Mucosa of descending colon (tissue), 3 donors: ENCODE measurements at regions not wholly inside any gene's neighbourhood (a gene's known extent, or its start where the extent isn't known, plus 50 kb on each side); places are given as distances from the start of the nearest gene placed in this dataset.

Source experiments
- ATAC-seq: fragments of 200-7000 bp; cut with Tn5 transposase; one replicate; pipeline ENCODE4 v1.9.1; 2020; ENCODE audit warnings: mild to moderate bottlenecking, moderate library complexity
- DNase-seq, 3 donors: peaks; one replicate each; pipeline ENCODE4 v3.0.0-alpha.2; 2020
- H3K36me3 ChIP-seq: fragments of 200-600 bp; one replicate; pipeline ENCODE4 v1.8.0; 2021; ENCODE audit warnings: low read depth, mild to moderate bottlenecking
- H3K4me1 ChIP-seq: fragments of 200-600 bp; one replicate; pipeline ENCODE4 v1.8.0; 2021; ENCODE audit warnings: low read depth, mild to moderate bottlenecking
- H3K4me3 ChIP-seq: fragments of 200-600 bp; one replicate; pipeline ENCODE4 v1.8.0; 2021; ENCODE audit warnings: mild to moderate bottlenecking
- H3K9me3 ChIP-seq: fragments of 200-600 bp; one replicate; pipeline ENCODE4 v1.8.0; 2021; ENCODE audit warnings: mild to moderate bottlenecking
- CTCF ChIP-seq: fragments of 200-600 bp; IDR thresholded peaks from one replicate; pipeline ENCODE4 v1.8.0; 2022; ENCODE audit warnings: antibody characterized with exemption, mild to moderate bottlenecking
- intact Hi-C, 2 donors: fragments of 100-400 bp; cut with DNase I in 1 of 2; cut with micrococcal nuclease in 1 of 2; formaldehyde crosslinking; loops; one replicate each; pipeline versions ENCODE4 v1.11.0 to v1.11.1; 2022; cut with DNase I, micrococcal nuclease
- donor health status: DM: no; HTN: no; CAD: no; lungs with moderate emphysema.
- donor health status: DM: no; HTN: no; CAD: no.
- donor health status: DM: no; HTN: yes; CAD: no.

- ATAC-seq: no peak
Observed at GRCh38 chr11:69360606-69361005, 66.7 kb downstream of the MYEOV start.

GRCh38 chr11:69361048-69361447 is 67.1 kb downstream of the MYEOV start:
- Histone ChIP-seq H3K9me3 (peaks cover 4% of the 10 kb centered on the region), H3K4me3 (no peak overlapping the region), H3K4me1 (no peaks in the 10 kb centered on the region), H3K36me3 (no peaks in the 10 kb centered on the region)
- DNase-seq (peak in 1 of 3 donors; percentile 1), ATAC-seq (no peak)
- no peak for TF ChIP-seq CTCF
- intact Hi-C loops: no loop called here

More at GRCh38 chr11:69360606-69361005, 66.7 kb downstream of the MYEOV start:
- Histone ChIP-seq H3K9me3 (peaks cover 4% of the 10 kb centered on the region), H3K4me3 (no peak overlapping the region), H3K4me1 (no peaks in the 10 kb centered on the region), H3K36me3 (no peaks in the 10 kb centered on the region)
- TF ChIP-seq CTCF: no peak
- intact Hi-C loops: no loop called here
- DNase-seq: no peak

GRCh38 chr11:69361466-69361865 is 67.5 kb downstream of the MYEOV start:
- ATAC-seq (no peak), DNase-seq (no peak)
- no peak for TF ChIP-seq CTCF
- H3K4me1 ChIP-seq: no peaks in the 10 kb centered on the region
- no peak overlapping the region for H3K4me3 ChIP-seq
- intact Hi-C loops: no loop called here
- peaks cover 4% of the 10 kb centered on the region for H3K9me3 ChIP-seq
- no peaks in the 10 kb centered on the region for H3K36me3 ChIP-seq

GRCh38 chr11:69362315-69362714 is 68.4 kb downstream of the MYEOV start:
- no peak for TF ChIP-seq CTCF
- DNase-seq (peak in 1 of 3 donors; percentile 0), ATAC-seq (no peak)
- Histone ChIP-seq H3K4me1 (no peaks in the 10 kb centered on the region), H3K9me3 (peaks cover 4% of the 10 kb centered on the region), H3K36me3 (no peaks in the 10 kb centered on the region), H3K4me3 (no peak overlapping the region)
- intact Hi-C loops: no loop called here

- Histone ChIP-seq H3K36me3 (no peaks in the 10 kb centered on the region), H3K4me3 (no peak overlapping the region), H3K9me3 (no peaks in the 10 kb centered on the region), H3K4me1 (no peaks in the 10 kb centered on the region)
- TF ChIP-seq CTCF: no peak
- DNase-seq: no peak
- no peak for ATAC-seq
- intact Hi-C loops: no loop called here
Observed at GRCh38 chr11:69364921-69365320, 71.0 kb downstream of the MYEOV start.

- intact Hi-C loops: no loop called here
- DNase-seq (no peak), ATAC-seq (no peak)
- Histone ChIP-seq H3K36me3 (no peaks in the 10 kb centered on the region), H3K9me3 (no peaks in the 10 kb centered on the region), H3K4me1 (no peaks in the 10 kb centered on the region), H3K4me3 (no peak overlapping the region)
- TF ChIP-seq CTCF: no peak
Observed at GRCh38 chr11:69365558-69365957, 71.6 kb downstream of the MYEOV start.
